ENCODE measurements at regions not wholly inside any gene's neighbourhood (a gene's known extent, or its start where the extent isn't known, plus 50 kb on each side); places are given as distances from the start of the nearest gene placed in this dataset.

- H3K4me1 Mint-ChIP-seq (ENCODE audit: low read depth in 2 of 2) = no peaks in the 10 kb centered on the region
- ATAC-seq (replicated peaks) (no peak), DNase-seq (no peak)
- H3K36me3 Mint-ChIP-seq (ENCODE audit: insufficient read depth) = no peaks in the 10 kb centered on the region
- no peaks in the 10 kb centered on the region for H3K9me3 Mint-ChIP-seq
- H3K27me3 Mint-ChIP-seq = peaks cover 24 to 32% of the 10 kb centered on the region in 2 donors
- H3K27ac Mint-ChIP-seq = no peak overlapping the region
- H3K4me3 Mint-ChIP-seq = no peak overlapping the region
Measured at GRCh38 chr20:20972490-20972889, 133.7 kb downstream of the LINC00237 start.

DNA sequence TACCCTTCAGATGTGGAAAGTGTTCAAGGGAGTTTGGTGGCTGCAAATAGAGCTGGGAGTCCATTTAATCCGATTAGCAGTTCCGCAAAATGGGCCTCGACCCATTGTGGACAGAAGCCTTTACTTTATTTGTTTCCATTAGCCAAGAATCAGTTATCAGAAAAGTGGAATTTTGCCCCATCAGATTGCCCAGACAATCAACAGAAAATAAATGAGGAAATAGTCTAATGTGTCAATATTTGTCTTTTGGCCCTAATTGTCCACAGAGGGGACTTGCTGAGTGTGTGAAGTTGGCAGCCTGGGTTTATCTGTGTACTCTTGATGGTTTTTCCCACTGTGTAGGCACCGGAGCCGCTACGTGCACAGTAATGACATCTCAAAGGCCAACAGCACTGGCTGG, 134.3 kb downstream of the LINC00237 start:
- no peaks in the 10 kb centered on the region for H3K36me3 Mint-ChIP-seq (ENCODE audit: insufficient read depth)
- no peaks in the 10 kb centered on the region for H3K4me1 Mint-ChIP-seq (ENCODE audit: low read depth in 2 of 2)
- no peak overlapping the region for H3K27ac Mint-ChIP-seq
- no peak overlapping the region for H3K4me3 Mint-ChIP-seq
- ATAC-seq (replicated peaks) (no peak), DNase-seq (no peak)
- H3K27me3 Mint-ChIP-seq = peaks cover 18 to 31% of the 10 kb centered on the region in 2 donors
- H3K9me3 Mint-ChIP-seq = no peaks in the 10 kb centered on the region

DNA sequence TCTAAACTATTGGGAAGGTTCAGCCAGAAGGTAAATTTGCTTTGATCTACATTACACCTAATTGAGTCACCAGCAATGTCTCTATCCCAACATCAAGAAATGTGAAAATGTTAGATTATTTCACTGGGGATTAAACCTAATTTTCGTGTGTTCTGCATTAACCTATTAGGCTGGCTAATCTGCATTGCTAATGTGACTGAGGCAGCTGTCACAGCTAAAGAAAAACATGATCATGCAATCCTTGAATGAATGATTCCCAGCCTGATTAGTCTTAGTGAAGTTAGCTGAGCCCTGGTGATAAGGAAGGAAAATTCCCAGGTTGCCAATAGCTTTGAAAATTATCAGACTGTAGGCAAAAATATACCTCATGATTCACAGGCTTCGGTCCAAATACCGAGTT, 135.3 kb downstream of the LINC00237 start:
- Mint-ChIP-seq H3K4me1 (ENCODE audit: low read depth in 2 of 2) (no peaks in the 10 kb centered on the region), H3K4me3 (no peak overlapping the region), H3K27ac (no peak overlapping the region), H3K9me3 (no peaks in the 10 kb centered on the region), H3K36me3 (ENCODE audit: insufficient read depth) (no peaks in the 10 kb centered on the region), H3K27me3 (peaks cover 18 to 31% of the 10 kb centered on the region in 2 donors)
- no peak for ATAC-seq (replicated peaks)
- DNase-seq = no peak

- Mint-ChIP-seq H3K27me3 (peaks cover 18 to 33% of the 10 kb centered on the region in 2 donors), H3K27ac (no peak overlapping the region), H3K36me3 (ENCODE audit: insufficient read depth) (no peaks in the 10 kb centered on the region), H3K9me3 (no peaks in the 10 kb centered on the region), H3K4me1 (ENCODE audit: low read depth in 2 of 2) (no peaks in the 10 kb centered on the region), H3K4me3 (no peak overlapping the region)
- DNase-seq (no peak), ATAC-seq (replicated peaks) (no peak)
Measured at GRCh38 chr20:20969701-20970280, 136.4 kb downstream of the LINC00237 start.

DNA sequence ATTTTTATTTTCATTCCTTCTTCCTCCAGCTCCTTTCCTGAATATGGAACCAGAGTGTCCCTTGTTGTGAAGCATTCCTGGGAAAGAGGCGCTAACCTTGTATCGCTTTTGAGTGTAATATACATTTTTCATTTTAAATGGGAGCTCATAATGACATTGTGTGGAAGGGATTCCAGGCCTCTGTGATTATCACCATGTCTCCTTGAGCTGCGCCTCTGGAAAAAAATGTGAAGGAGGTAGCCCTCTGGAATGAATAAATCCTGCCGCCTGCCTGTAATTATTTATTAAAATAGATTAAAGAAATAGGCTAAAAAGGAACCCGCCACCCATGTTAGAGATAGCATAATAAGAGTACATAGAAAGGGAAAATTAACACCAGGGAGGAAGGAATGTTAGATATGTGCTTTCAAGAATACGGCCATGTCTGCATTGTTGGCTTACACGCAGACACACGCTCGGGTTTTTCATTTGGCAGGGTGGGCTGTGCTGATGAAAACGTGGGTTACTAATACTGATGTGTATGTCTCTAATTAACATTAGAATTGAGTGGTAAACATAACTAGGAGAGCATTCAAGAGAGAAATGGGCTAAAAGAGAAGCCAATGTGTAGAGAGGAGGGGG, 138.5 kb downstream of the LINC00237 start:
- H3K9me3 Mint-ChIP-seq = no peaks in the 10 kb centered on the region
- H3K4me3 Mint-ChIP-seq = no peak overlapping the region
- H3K36me3 Mint-ChIP-seq (ENCODE audit: insufficient read depth) = no peaks in the 10 kb centered on the region
- no peak for ATAC-seq (replicated peaks)
- no peaks in the 10 kb centered on the region for H3K4me1 Mint-ChIP-seq (ENCODE audit: low read depth in 2 of 2)
- no peak for DNase-seq
- H3K27ac Mint-ChIP-seq = no peak overlapping the region
- H3K27me3 Mint-ChIP-seq = peaks cover 18 to 32% of the 10 kb centered on the region in 2 donors

GRCh38 chr20:20966171-20966570, 140.0 kb downstream of the LINC00237 start:
- Mint-ChIP-seq H3K27me3 (peaks cover 31 to 42% of the 10 kb centered on the region in 2 donors), H3K4me3 (no peak overlapping the region), H3K36me3 (ENCODE audit: insufficient read depth) (no peaks in the 10 kb centered on the region), H3K9me3 (no peaks in the 10 kb centered on the region), H3K27ac (no peak overlapping the region), H3K4me1 (ENCODE audit: low read depth in 2 of 2) (no peaks in the 10 kb centered on the region)
- no peak for ATAC-seq (replicated peaks)
- DNase-seq = no peak

GRCh38 chr20:20959031-20959755, 147.0 kb downstream of the LINC00237 start:
- Mint-ChIP-seq H3K36me3 (ENCODE audit: insufficient read depth) (no peaks in the 10 kb centered on the region), H3K9me3 (no peaks in the 10 kb centered on the region), H3K4me3 (no peak overlapping the region), H3K27ac (no peak overlapping the region), H3K4me1 (ENCODE audit: low read depth in 2 of 2) (no peaks in the 10 kb centered on the region), H3K27me3 (peaks cover 26 to 59% of the 10 kb centered on the region in 2 donors)
- DNase-seq (no peak), ATAC-seq (replicated peaks) (no peak)

- ATAC-seq (replicated peaks) = no peak
Measured at GRCh38 chr20:20956513-20956931, 149.6 kb downstream of the LINC00237 start.

DNA sequence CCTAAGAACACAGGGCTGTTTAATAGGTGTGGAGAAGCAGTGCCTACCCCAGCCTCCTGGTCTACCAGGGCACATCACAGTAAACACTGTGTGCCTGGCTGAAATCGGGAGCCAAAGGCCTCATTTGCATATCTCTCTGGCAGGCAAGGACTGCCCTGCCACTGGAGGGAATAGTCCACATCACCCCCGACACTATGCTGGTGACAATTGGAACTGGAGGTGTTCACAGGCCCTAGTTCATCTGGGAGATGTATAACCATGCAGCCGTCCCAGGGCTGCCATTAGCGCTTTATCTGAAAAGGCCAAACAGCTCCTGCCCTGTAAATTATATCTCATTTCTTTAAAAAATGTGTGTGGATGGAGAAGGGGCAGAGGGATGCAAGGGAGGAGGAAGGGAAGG, 150.3 kb downstream of the LINC00237 start:
- Mint-ChIP-seq H3K36me3 (ENCODE audit: insufficient read depth) (no peaks in the 10 kb centered on the region), H3K4me1 (ENCODE audit: low read depth in 2 of 2) (peaks cover 2 to 5% of the 10 kb centered on the region in 2 donors), H3K27ac (no peak overlapping the region), H3K9me3 (no peaks in the 10 kb centered on the region), H3K27me3 (peaks cover 10 to 64% of the 10 kb centered on the region in 2 donors), H3K4me3 (no peak overlapping the region)
- ATAC-seq (replicated peaks) = no peak
- no peak for DNase-seq

More at GRCh38 chr20:20956513-20956931, 149.6 kb downstream of the LINC00237 start:
- no peaks in the 10 kb centered on the region for H3K36me3 Mint-ChIP-seq (ENCODE audit: insufficient read depth)
- H3K9me3 Mint-ChIP-seq = no peaks in the 10 kb centered on the region
- no peak overlapping the region for H3K4me3 Mint-ChIP-seq
- H3K4me1 Mint-ChIP-seq (ENCODE audit: low read depth in 2 of 2) = peaks cover 2 to 5% of the 10 kb centered on the region in 2 donors
- no peak for DNase-seq
- peaks cover 15 to 65% of the 10 kb centered on the region in 2 donors for H3K27me3 Mint-ChIP-seq
- no peak overlapping the region for H3K27ac Mint-ChIP-seq

DNA sequence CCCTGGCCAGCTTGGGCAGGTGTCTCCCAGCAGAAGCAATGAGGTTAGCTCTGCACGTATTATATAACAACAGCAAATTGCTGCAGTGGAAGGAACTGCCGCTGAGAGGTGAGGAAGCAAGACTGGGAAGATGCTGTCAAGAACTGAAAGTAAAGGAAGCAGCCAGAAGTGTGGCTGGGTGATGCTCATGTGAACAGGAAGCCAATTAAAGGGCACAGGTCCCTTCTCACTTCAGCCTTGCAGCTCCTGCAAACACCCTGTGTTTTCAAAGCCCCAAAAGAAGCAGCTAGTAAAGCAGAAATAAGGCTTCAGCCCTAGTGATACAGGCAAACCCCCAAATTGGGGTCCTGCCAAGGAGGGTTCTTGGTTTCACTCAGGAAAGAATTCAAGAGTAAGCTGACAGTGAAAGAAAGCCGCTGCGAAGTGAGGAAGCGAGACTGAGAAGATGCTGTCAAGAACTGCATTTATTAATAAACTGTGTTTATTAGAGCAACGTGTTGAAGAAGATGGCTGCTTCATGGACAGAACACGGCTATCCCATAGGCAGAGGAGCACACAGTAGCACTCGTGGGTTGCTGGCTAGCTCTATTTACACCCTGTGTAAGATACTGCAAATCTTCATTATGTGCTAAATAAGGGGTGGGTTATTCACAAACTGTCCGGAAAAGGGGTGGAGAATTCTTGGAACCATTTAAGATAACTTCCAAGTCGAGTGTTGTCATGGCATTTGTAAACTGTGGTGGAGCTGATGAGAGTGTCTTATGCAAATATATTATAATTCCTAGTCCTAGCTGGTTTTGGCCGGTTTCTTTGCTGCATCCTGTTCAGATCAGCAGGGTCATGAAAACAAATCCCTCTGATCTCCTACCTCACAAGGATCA, 152.2 kb downstream of the LINC00237 start:
- no peak overlapping the region for H3K4me3 Mint-ChIP-seq
- DNase-seq (no peak), ATAC-seq (replicated peaks) (no peak)
- peaks cover 8 to 52% of the 10 kb centered on the region in 2 donors for H3K27me3 Mint-ChIP-seq
- H3K4me1 Mint-ChIP-seq (ENCODE audit: low read depth in 2 of 2) = peaks cover 2 to 5% of the 10 kb centered on the region in 2 donors
- no peak overlapping the region for H3K27ac Mint-ChIP-seq
- H3K9me3 Mint-ChIP-seq = no peaks in the 10 kb centered on the region
- H3K36me3 Mint-ChIP-seq (ENCODE audit: insufficient read depth) = no peaks in the 10 kb centered on the region

GRCh38 chr20:20950620-20951019, 155.5 kb downstream of the LINC00237 start:
- ATAC-seq (replicated peaks) (no peak), DNase-seq (no peak)
- Mint-ChIP-seq H3K36me3 (ENCODE audit: insufficient read depth) (no peaks in the 10 kb centered on the region), H3K4me3 (no peak overlapping the region), H3K4me1 (ENCODE audit: low read depth in 2 of 2) (peaks cover 2 to 5% of the 10 kb centered on the region in 2 donors), H3K27me3 (peaks cover 8 to 47% of the 10 kb centered on the region in 2 donors), H3K27ac (no peak overlapping the region), H3K9me3 (no peaks in the 10 kb centered on the region)

- no peak overlapping the region for H3K4me3 Mint-ChIP-seq
- no peaks in the 10 kb centered on the region for H3K36me3 Mint-ChIP-seq (ENCODE audit: insufficient read depth)
- H3K4me1 Mint-ChIP-seq (ENCODE audit: low read depth in 2 of 2) = no peaks in the 10 kb centered on the region
- H3K9me3 Mint-ChIP-seq = no peaks in the 10 kb centered on the region
- ATAC-seq (replicated peaks) (no peak), DNase-seq (no peak)
- no peak overlapping the region for H3K27ac Mint-ChIP-seq
- H3K27me3 Mint-ChIP-seq = peaks cover 19 to 35% of the 10 kb centered on the region in 2 donors
Measured at GRCh38 chr20:20946122-20946759, 159.9 kb downstream of the LINC00237 start.

DNA sequence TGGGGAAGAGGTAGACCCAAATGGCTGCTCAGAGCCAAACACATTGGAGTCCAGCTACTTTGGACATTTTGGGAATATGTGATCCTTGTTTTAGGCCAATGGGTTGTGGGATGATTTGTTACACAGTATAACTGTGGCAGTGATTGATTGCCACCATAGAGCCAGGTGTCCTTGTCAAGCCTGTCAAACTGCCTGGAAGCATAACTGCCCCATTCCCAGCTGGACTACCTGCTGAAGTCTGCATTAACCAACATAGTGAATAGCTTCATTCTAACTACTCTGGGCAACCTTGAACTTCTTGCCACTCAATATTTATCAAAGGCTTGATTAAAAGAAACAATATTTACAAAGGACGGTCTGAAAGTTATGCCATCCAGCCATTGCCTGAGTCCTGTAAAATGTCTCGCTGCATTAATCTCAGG, 164.7 kb downstream of the LINC00237 start:
- DNase-seq (no peak), ATAC-seq (replicated peaks) (no peak)
- no peaks in the 10 kb centered on the region for H3K4me1 Mint-ChIP-seq (ENCODE audit: low read depth in 2 of 2)
- no peaks in the 10 kb centered on the region for H3K9me3 Mint-ChIP-seq
- no peak overlapping the region for H3K4me3 Mint-ChIP-seq
- H3K36me3 Mint-ChIP-seq (ENCODE audit: insufficient read depth) = no peaks in the 10 kb centered on the region
- H3K27ac Mint-ChIP-seq = no peak overlapping the region
- peaks cover 34 to 48% of the 10 kb centered on the region in 2 donors for H3K27me3 Mint-ChIP-seq

Measured in effector memory CD8-positive, alpha-beta T cell (primary cell).